H1 (cell line): ENCODE measurements at regions not wholly inside any gene's neighbourhood (a gene's known extent, or its start where the extent isn't known, plus 50 kb on each side); places are given as distances from the start of the nearest gene placed in this dataset.

Experiments
- JUND ChIP-seq: IDR thresholded peaks from 2 replicates; pipeline ENCODE4 v1.6.1; 2011; ENCODE audit warnings: mild to moderate bottlenecking, improper control_type of control experiment, low read length
- POLR2AphosphoS5 ChIP-seq: IDR thresholded peaks from 2 replicates; pipeline ENCODE4 v1.6.1; 2011; ENCODE audit warnings: low read depth, low read length
- RBBP5 ChIP-seq: IDR thresholded peaks from 2 replicates; pipeline ENCODE4 v1.7.1; 2012; ENCODE audit warnings: low read depth, mild to moderate bottlenecking, inconsistent platforms, low read length, moderate library complexity, borderline replicate concordance
- YY1 ChIP-seq: IDR thresholded peaks from 2 replicates; pipeline ENCODE4 v1.6.1; 2011; ENCODE audit warnings: low read depth, mild to moderate bottlenecking, low read length

DNA sequence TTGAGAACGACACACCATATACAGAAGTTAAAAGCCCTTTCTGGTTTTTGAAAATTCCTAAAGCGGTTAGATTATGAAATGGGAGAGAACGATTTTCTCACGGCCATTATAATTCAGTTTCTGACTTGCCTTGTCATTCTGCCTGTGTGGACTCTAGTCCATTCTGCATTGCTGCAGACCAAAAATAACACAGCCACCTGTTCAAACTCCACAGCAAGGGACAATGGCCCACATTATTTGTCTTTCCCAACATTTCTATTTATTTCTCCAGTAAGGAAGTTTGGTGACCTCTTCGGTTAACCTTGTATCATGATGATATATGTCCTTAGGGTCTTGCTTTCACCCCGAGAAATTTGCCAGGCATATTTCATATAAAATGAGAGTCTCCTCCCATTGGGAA lies 497.7 kb downstream of the BRINP1 start (continued):
- TF ChIP-seq RBBP5 (no peak), YY1 (no peak), POLR2AphosphoS5 (no peak), JUND (no peak)
